Smooth muscle cell (in vitro differentiated cells): ENCODE measurements at regions not wholly inside any gene's neighbourhood (a gene's known extent, or its start where the extent isn't known, plus 50 kb on each side); places are given as distances from the start of the nearest gene placed in this dataset.

Experiments used
- DNase-seq: peaks from one replicate; lab custom pipeline; 2025; ENCODE audit not compliant: unreplicated experiment; lab: John Stamatoyannopoulos, UW
- H2AFZ ChIP-seq: fragments of 200-600 bp; sonication (generic); 2 replicates; pipeline ENCODE4 v1.6.0; 2016; ENCODE audit warnings: antibody characterized with exemption, low read depth, mild to moderate bottlenecking
- H3F3A ChIP-seq: fragments of 200-600 bp; sonication (generic); 2 replicates; pipeline ENCODE4 v1.6.0; 2017; ENCODE audit warnings: antibody characterized with exemption, low read depth
- H3K27ac ChIP-seq: fragments of 200-600 bp; sonication (generic); 2 replicates; pipeline ENCODE4 v1.5.1; 2016; ENCODE audit warnings: low read depth, mild to moderate bottlenecking
- H3K27me3 ChIP-seq: fragments of 200-600 bp; sonication (generic); 2 replicates; pipeline ENCODE4 v1.6.1; 2016; ENCODE audit warnings: low read depth, mild to moderate bottlenecking
- H3K36me3 ChIP-seq: fragments of 200-600 bp; sonication (generic); 2 replicates; pipeline ENCODE4 v1.5.1; 2016; ENCODE audit warnings: low read depth
- H3K4me1 ChIP-seq: fragments of 200-600 bp; sonication (generic); 2 replicates; pipeline ENCODE4 v1.5.1; 2016; ENCODE audit warnings: low read depth
- H3K4me2 ChIP-seq: fragments of 200-600 bp; sonication (generic); 2 replicates; pipeline ENCODE4 v1.6.0; 2016; ENCODE audit warnings: mild to moderate bottlenecking
- H3K4me3 ChIP-seq: fragments of 200-600 bp; sonication (generic); 2 replicates; pipeline ENCODE4 v1.5.1; 2016; ENCODE audit warnings: mild to moderate bottlenecking
- H3K79me2 ChIP-seq: fragments of 200-600 bp; sonication (generic); 2 replicates; pipeline ENCODE4 v1.6.0; 2016; ENCODE audit warnings: low read depth, mild to moderate bottlenecking
- H3K9ac ChIP-seq: fragments of 200-600 bp; sonication (generic); 2 replicates; pipeline ENCODE4 v1.6.0; 2016; ENCODE audit warnings: low read depth
- H3K9me3 ChIP-seq: fragments of 200-600 bp; sonication (generic); replicated peaks from 2 replicates; pipeline ENCODE4 v1.5.1; 2016; ENCODE audit warnings: low read depth
- H4K20me1 ChIP-seq: fragments of 200-600 bp; sonication (generic); 2 replicates; pipeline ENCODE4 v1.6.0; 2016; ENCODE audit warnings: low read depth
- CTCF ChIP-seq: fragments of 200-600 bp; sonication (generic); IDR thresholded peaks from 2 replicates; pipeline ENCODE4 v1.5.1; 2017; ENCODE audit warnings: borderline replicate concordance, mild to moderate bottlenecking, antibody characterized with exemption; ENCODE audit not compliant: insufficient read depth, poor library complexity, severe bottlenecking
- WGBS: methylation state at CpG from one replicate; pipeline ENCODE4 v1.1.7; 2016; ENCODE audit warnings: low lambda C conversion rate; 5-methylcytosine and 5-hydroxymethylcytosine counted together

- 51% methylated on average over 18 of the region's 18 CpGs for WGBS
- Histone ChIP-seq H3K27ac (no peak overlapping the region), H3K36me3 (no peaks in the 10 kb centered on the region), H3K9me3 (no peaks in the 10 kb centered on the region), H3F3A (no peaks in the 10 kb centered on the region), H2AFZ (no peak overlapping the region), H3K27me3 (peaks cover 83% of the 10 kb centered on the region), H3K4me2 (no peak overlapping the region), H4K20me1 (no peaks in the 10 kb centered on the region), H3K79me2 (no peaks in the 10 kb centered on the region), H3K4me1 (no peaks in the 10 kb centered on the region), H3K9ac (no peak overlapping the region), H3K4me3 (no peak overlapping the region)
- no peak for DNase-seq
- peak; percentile 21 for TF ChIP-seq CTCF
Observed at GRCh38 chr20:59526242-59527225, 77.8 kb upstream of the PHACTR3 start.

GRCh38 chr20:59530782-59531181 lies 73.6 kb upstream of the PHACTR3 start:
- no peaks in the 10 kb centered on the region for H3K4me1 ChIP-seq
- no peaks in the 10 kb centered on the region for H4K20me1 ChIP-seq
- no peak overlapping the region for H3K9ac ChIP-seq
- TF ChIP-seq CTCF: no peak
- H3K9me3 ChIP-seq: no peaks in the 10 kb centered on the region
- H3K4me3 ChIP-seq: no peak overlapping the region
- DNase-seq: no peak
- H3K36me3 ChIP-seq: no peaks in the 10 kb centered on the region
- H3K79me2 ChIP-seq: no peaks in the 10 kb centered on the region
- no peak overlapping the region for H3K4me2 ChIP-seq
- H2AFZ ChIP-seq: no peak overlapping the region
- H3K27me3 ChIP-seq: peaks cover 50% of the 10 kb centered on the region
- 84% methylated on average over 2 of the region's 2 CpGs for WGBS
- H3K27ac ChIP-seq: no peak overlapping the region
- H3F3A ChIP-seq: no peaks in the 10 kb centered on the region

- Histone ChIP-seq H3K4me3 (no peak overlapping the region), H2AFZ (no peak overlapping the region), H3K4me2 (no peak overlapping the region), H3K36me3 (no peaks in the 10 kb centered on the region), H3K9ac (no peak overlapping the region), H3K4me1 (no peaks in the 10 kb centered on the region), H4K20me1 (no peaks in the 10 kb centered on the region), H3K9me3 (no peaks in the 10 kb centered on the region), H3K27me3 (no peaks in the 10 kb centered on the region), H3K27ac (no peak overlapping the region), H3K79me2 (no peaks in the 10 kb centered on the region), H3F3A (no peaks in the 10 kb centered on the region)
- 98% methylated on average over 2 of the region's 2 CpGs for WGBS
- DNase-seq: no peak
- TF ChIP-seq CTCF: no peak
Observed at GRCh38 chr20:59537991-59538390, 66.3 kb upstream of the PHACTR3 start.
